ENCODE measurements at regions not wholly inside any gene's neighbourhood (a gene's known extent, or its start where the extent isn't known, plus 50 kb on each side); places are given as distances from the start of the nearest gene placed in this dataset.

DNA sequence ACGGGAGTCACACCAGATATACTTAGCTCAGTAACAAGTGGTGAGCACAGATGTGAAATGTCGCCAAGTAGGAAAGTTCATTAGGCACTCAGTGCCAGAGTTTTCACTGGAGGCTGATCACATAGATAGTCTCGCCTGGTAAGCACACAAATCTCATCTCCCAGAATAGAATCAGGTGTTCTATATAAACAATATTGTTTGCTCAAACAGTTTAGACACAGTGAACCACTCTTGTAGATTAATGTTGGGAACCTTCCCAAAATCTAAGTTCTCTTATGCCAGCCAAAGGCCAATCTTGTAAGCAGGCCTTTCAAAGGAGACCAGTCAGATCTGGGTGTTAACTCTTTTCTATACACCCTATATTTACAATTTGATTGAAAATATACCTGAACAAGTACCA is 716.5 kb upstream of the GRM3 start:
- TF ChIP-seq TCF12 (IDR thresholded peaks at IDR 0.05; ENCODE audit: low read depth) (no peak), NFIC (IDR thresholded peaks at IDR 0.05) (no peak), TAF1 (IDR thresholded peaks at IDR 0.05; ENCODE audit: low read depth) (no peak), CEBPB (IDR thresholded peaks at IDR 0.05) (no peak), YY1 (IDR thresholded peaks at IDR 0.05; ENCODE audit: low read depth) (no peak), TEAD4 (IDR thresholded peaks at IDR 0.05) (no peak), FOXM1 (IDR thresholded peaks at IDR 0.05; ENCODE audit: borderline replicate concordance, low read depth) (no peak), EGR1 (IDR thresholded peaks at IDR 0.05) (no peak), RAD21 (IDR thresholded peaks at IDR 0.05; ENCODE audit: low read depth) (no peak), EP300 (IDR thresholded peaks at IDR 0.05; ENCODE audit: borderline replicate concordance) (no peak)
- TF ChIP-seq, protein P1, sequence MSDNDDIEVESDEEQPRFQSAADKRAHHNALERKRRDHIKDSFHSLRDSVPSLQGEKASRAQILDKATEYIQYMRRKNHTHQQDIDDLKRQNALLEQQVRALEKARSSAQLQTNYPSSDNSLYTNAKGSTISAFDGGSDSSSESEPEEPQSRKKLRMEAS (IDR thresholded peaks at IDR 0.05): no peak

Measured in Ishikawa (cell line).